AG09319 (cell line): ENCODE measurements at regions not wholly inside any gene's neighbourhood (a gene's known extent, or its start where the extent isn't known, plus 50 kb on each side); places are given as distances from the start of the nearest gene placed in this dataset.

ENCODE experiments used
- DNase-seq: peaks from one replicate; pipeline ENCODE4 v3.0.0-alpha.2; 2010; ENCODE audit warnings: low read depth; ENCODE audit errors: extremely low read depth
- TF ChIP-seq, protein P1 (sequence below): IDR thresholded peaks from 2 replicates; pipeline ENCODE4 v1.5.1; 2011; ENCODE audit warnings: low read depth, mild to moderate bottlenecking, inconsistent platforms, low read length, moderate library complexity

DNA sequence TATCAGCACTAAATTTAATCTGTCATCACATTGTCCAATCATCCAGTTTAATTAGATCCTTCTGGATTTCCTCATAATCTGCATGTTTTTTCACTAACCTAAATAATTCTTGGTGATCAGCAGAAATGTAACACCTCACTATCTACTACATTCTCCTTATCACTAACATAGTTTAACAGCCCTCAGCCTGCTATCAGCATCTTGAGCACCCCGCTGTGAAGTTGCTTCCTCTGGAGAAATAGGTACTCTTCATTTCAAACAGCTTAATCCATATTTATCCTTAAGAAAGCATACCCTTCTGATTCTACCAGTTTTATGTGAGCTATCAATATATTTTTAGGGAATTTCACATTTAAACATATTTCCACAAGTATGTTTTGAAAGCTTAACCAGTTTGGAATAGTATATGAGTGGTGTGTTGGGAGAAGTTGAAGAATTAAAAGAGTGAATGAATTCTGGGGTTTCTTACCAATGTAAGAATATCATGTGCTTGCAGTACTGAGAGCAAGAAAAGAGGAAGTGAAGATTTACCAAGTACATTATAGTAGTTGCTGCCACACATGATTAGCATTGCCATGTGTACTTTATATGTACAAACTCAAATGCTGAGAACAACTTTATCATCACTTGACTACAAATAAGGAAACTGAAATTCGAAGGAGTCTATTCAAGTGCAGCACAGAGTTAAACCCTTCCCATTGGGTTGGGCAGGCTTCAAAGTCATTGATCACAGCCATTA, 771.1 kb upstream of the ADGRL4 start:
- no peak for DNase-seq

DNA sequence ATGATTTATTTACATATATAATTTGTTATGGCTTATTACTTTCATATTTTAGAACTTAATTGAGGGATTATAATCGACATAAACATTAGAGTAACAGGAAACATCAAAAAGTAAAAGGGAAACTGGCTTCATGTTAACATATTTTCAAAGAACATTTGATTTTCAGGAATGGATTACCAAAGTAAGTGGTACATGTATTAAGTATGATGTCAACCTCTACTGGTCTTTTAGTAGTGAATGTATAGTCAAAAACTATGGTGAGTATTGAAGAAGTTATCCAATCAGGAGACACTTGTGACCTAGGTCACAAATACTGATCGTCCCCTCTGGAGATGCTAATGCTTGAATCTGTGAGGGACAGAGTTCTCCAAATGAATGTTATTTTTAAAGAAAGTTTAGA, 768.9 kb upstream of the ADGRL4 start:
- no peak for DNase-seq

More for the DNA sequence above, 771.1 kb upstream of the ADGRL4 start:
- TF ChIP-seq, protein P1, sequence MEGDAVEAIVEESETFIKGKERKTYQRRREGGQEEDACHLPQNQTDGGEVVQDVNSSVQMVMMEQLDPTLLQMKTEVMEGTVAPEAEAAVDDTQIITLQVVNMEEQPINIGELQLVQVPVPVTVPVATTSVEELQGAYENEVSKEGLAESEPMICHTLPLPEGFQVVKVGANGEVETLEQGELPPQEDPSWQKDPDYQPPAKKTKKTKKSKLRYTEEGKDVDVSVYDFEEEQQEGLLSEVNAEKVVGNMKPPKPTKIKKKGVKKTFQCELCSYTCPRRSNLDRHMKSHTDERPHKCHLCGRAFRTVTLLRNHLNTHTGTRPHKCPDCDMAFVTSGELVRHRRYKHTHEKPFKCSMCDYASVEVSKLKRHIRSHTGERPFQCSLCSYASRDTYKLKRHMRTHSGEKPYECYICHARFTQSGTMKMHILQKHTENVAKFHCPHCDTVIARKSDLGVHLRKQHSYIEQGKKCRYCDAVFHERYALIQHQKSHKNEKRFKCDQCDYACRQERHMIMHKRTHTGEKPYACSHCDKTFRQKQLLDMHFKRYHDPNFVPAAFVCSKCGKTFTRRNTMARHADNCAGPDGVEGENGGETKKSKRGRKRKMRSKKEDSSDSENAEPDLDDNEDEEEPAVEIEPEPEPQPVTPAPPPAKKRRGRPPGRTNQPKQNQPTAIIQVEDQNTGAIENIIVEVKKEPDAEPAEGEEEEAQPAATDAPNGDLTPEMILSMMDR = no peak

DNA sequence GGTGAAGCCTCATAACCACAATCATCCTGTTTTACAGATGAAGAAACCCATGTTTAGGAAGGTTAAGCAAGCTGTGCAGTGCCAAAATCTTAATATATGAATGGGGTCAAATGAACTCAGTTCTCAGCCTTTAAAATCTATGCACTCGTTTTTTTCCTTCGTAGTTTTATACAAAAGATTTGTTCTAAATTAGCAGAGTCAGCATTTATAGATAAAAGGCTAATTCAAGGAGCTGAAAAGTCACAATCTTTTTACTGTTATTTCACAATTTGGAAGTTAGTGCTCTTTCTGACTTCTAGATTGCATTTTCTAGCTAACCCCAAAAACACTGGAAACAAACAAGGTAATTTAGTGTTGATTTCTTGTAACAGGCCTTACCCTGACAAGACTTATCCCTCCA, 766.9 kb upstream of the ADGRL4 start:
- TF ChIP-seq, protein P1 = no peak

More for the DNA sequence above, 768.9 kb upstream of the ADGRL4 start:
- TF ChIP-seq, protein P1 = no peak

DNA sequence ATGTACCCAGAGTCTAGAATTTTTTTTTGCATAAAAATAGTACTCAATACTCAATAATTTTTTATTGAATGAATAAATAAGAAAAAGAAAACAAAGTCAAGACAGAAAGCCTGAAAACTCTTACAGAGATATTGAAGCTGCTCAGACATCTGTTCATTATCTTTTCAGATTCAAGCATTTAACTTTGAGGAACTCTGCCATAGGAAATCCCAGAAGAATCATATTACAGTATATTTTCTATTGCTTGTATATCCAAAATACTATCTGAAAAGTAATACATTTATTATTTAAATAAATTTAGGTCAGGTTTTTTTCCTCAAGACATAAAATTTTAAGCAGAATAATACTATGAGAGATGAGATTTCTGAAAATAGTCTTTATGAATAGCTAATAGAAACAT, 755.9 kb upstream of the ADGRL4 start:
- TF ChIP-seq, protein P1 = no peak
- DNase-seq = no peak

More for the DNA sequence above, 766.9 kb upstream of the ADGRL4 start:
- DNase-seq = no peak

DNA sequence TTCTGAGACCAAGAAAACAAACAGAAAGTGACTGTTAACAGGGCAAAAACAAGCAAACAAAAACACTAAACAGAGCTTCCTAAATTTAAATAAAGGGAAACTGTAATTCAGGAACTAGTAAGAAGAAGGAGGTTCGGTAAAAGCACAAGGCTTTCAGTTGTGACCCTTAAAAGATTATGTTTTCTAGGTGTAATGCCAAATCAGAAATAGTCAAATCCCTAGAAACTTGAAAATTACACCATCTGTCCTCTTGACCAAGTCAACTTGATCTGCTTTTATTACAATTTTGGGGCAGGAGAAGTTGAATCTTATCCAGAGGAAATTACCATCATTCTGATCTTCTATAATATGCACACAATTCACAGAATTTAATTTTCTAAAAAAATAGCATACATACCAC, 754.0 kb upstream of the ADGRL4 start:
- DNase-seq = no peak
- TF ChIP-seq, protein P1 = no peak

DNA sequence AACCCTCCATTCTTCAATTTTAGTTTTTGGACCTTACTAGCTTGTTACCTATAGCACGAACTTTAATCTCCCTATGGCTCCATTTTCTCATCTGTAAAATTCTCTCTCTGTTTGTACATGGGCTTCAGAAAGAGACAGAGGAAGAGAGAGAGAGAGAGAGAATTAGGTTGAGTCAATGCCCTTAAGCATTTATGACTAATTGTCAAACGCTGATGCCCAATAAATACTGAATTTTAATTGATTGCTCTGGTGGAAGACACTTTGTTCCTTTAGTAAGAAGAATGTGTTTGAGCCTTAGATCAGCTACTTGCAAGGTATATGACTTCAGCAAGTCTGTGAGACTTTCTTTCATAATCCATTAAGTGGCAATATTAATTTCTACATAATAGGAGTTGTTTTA, 743.1 kb upstream of the ADGRL4 start:
- TF ChIP-seq, protein P1 = no peak
- DNase-seq = no peak

DNA sequence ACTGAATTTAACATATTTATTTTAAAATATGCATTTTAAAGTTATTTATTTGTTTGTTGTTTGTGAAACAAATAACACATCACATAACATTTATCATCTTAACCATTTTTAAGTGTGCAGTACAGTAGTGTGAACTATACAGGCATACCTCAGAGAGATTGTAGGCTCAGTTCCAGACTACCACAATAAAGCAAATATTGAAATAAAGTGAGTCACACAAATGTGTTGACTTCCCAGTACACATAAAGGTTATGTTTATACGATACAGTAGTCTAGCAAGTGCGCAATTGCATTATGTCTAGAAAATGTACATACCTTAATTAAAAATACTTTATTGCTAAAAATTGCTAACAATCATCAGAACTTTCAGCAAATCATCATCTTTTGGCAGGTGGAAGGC, 739.4 kb upstream of the ADGRL4 start:
- TF ChIP-seq, protein P1 = no peak
- DNase-seq = no peak
